GM12891 (cell line): ENCODE measurements at regions not wholly inside any gene's neighbourhood (a gene's known extent, or its start where the extent isn't known, plus 50 kb on each side); places are given as distances from the start of the nearest gene placed in this dataset.

Source experiments
- POLR2AphosphoS5 ChIP-seq: IDR thresholded peaks from 2 replicates; pipeline ENCODE4 v1.6.1; 2011; ENCODE audit warnings: low read depth, low read length, control low read depth
- POU2F2 ChIP-seq: IDR thresholded peaks from 2 replicates; pipeline ENCODE4 v1.6.1; 2011; ENCODE audit warnings: low read depth, mild to moderate bottlenecking, control low read depth, low read length, moderate library complexity
- TAF1 ChIP-seq: IDR thresholded peaks from 2 replicates; pipeline ENCODE4 v1.6.1; 2011; ENCODE audit warnings: low read depth, low read length, control low read depth

- TF ChIP-seq TAF1 (no peak), POLR2AphosphoS5 (no peak), POU2F2 (no peak)
Observed at GRCh38 chr3:124483915-124484470, 246.3 kb upstream of the UMPS start.
